NCI-H1436 treated with DMSO at 0.1 percent for 48 hours (cell line): ENCODE measurements at regions not wholly inside any gene's neighbourhood (a gene's known extent, or its start where the extent isn't known, plus 50 kb on each side); places are given as distances from the start of the nearest gene placed in this dataset.

Source experiments
- DNase-seq: peaks from one replicate; lab custom pipeline; 2025; lab: John Stamatoyannopoulos, UW

- no peak for DNase-seq
Measured at GRCh38 chr10:123557366-123558108, 108.6 kb upstream of the GPR26 start.

GRCh38 chr10:123558651-123559050, 107.5 kb upstream of the GPR26 start:
- no peak for DNase-seq

DNA sequence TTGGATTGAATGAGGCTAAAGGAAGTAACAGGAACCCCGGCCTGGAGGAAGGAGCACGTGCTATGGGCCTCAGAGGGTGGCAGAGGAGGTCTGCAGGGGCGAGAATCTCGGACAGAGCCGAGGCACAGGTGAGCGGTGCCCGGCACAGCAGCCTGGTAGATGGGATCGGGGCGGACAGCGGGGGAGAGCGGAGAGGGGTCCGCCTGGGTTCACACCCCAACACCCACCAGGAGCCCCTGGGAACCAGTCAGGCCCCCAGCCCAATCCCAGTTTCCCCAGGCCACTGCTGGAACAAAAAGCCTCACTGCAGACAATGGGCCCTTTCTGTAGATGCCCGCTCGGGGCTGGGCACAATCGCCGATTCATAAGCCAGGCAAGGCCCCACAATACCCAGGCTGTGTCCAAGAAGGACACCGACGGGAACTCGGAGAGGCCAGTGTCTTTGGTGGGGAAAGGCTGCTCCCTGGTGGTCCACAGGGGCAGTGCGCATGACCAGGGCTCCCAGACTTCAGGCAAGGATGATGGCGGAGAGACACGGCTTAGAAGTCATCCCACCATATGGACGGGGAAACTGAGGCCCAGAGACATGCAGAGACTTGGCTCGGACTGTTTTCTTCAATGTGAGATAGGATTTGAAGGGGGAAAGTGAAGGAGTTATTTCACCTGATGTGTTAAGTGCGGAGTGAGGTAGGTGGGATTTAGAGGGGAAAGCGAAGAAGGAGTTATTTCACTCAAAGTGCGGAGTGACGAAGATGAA, 106.9 kb upstream of the GPR26 start:
- DNase-seq = no peak

GRCh38 chr10:123559823-123560092, 106.4 kb upstream of the GPR26 start:
- DNase-seq = no peak

- no peak for DNase-seq
Measured at GRCh38 chr10:123560301-123561140, 105.6 kb upstream of the GPR26 start.

DNA sequence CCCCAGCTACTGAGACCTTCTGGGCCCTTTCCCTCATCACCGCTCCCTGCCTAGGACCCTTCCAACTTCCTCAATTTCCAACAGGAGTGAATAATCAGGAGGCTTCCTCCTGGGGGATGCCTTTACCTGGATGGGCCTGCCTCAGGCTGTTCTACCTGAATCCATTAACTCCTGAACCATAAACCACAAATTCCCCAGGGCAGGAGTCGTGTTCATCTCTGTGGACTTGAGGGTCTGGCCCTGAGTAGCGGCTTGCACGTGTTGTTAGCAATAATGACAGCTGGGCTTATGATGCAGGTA, 105.1 kb upstream of the GPR26 start:
- DNase-seq = no peak

GRCh38 chr10:123562387-123562786, 103.8 kb upstream of the GPR26 start:
- DNase-seq = no peak

GRCh38 chr10:123562811-123563580, 103.2 kb upstream of the GPR26 start:
- DNase-seq = no peak

- no peak for DNase-seq
Measured at GRCh38 chr10:123563581-123563855, 102.6 kb upstream of the GPR26 start.

DNA sequence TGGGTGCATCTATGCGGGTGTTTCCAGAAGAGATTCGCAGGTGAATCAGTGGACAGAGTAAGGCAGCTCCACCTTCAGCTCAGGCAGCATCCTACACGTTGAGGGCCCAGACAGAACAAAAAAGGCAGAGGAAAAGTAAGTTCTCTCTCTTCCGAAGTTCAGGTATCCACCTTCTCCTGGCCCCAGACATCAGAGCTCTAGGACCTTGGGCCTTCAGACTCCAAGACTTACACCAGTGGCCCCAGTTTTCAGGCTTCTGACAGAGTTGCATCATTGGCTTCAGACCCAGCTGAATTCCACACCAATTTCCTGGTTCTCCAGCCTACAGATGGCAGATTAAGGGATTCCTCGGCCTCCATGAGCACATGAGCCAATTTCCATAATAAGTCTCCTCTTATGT, 102.2 kb upstream of the GPR26 start:
- DNase-seq = no peak

- no peak for DNase-seq
Measured at GRCh38 chr10:123564631-123565030, 101.5 kb upstream of the GPR26 start.

DNA sequence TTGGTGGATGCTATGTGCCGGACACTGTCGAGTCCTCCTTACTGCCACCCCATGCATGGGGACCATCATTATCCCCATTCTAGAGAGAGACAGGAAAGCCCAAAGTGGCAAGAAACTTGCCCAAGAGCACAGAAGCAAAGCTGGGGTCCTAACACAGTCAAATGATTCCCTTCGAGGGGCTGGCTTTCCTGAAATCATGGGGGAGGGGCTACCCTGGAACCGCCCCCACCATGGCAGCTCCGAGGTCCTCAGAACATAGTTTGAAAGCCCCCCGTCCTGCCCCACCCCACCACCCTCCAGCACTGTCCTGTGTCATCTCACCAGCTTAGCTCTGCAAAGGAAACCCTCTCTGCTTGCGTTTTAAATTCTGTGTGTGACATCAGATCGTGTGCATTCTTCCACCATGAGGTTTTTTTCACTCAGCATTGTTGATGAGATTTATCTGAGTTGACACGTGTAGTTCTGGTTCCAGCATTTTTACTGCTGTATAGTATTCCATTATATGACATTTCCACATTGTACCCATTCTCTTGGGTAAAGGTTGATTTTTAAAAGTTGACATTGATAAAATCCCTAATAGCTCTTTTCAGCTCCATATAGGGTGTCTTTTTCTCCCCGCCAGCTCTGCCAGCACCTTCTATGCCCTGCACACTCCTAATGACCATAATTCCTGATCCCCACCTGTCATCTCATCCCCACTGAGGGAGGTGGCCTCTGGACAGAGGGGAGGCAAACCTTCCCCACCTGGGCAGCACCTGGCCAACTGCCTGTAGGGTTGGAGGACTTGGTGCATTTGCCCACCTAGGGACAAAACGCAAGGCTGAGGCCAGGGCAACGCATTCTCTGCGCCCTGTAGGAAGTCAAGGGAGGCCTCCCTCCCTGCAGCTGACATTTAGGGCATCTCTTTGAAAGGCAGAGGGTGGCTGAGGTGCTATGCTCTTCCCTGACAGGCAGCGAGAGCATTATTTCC, 100.2 kb upstream of the GPR26 start:
- DNase-seq = no peak

DNA sequence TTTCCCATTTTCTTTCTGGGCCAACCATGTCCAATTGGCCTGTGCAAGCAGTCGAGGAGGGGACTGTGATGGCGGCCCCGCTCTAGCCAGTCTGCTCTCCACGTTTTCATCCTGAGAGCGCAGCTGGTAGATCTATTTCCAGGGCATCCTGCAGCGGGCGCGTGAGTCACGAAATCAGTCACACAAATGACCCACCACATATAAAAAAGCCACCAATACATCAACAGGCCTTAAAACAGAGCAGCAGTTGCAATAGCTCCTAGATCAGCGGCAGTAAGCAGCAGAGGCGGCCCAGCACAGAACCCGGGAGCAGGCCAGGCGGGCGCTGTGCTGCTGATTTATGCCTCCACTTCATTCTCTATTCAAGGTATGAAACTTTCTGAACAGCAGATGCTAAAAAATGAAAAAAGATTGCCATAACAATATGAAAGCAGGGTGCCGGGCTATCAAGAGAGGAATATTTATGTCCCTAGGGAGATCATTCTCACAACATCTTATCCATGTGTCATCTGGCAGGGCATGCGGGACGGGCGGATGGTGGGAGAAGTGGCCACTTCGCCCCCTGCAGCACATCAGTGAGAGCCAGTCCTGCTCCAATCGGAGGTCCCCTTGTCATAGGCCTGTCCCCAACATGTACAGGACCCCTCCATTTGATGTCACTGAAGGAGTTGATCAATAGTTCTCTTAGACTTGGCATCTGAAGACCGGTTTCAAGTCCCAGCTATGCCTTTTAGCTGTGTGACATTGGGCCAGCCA, 98.0 kb upstream of the GPR26 start:
- no peak for DNase-seq

GRCh38 chr10:123568751-123569150, 97.4 kb upstream of the GPR26 start:
- no peak for DNase-seq

- DNase-seq = no peak
Measured at GRCh38 chr10:123569436-123570035, 96.6 kb upstream of the GPR26 start.

- no peak for DNase-seq
Measured at GRCh38 chr10:123570051-123570897, 95.9 kb upstream of the GPR26 start.

DNA sequence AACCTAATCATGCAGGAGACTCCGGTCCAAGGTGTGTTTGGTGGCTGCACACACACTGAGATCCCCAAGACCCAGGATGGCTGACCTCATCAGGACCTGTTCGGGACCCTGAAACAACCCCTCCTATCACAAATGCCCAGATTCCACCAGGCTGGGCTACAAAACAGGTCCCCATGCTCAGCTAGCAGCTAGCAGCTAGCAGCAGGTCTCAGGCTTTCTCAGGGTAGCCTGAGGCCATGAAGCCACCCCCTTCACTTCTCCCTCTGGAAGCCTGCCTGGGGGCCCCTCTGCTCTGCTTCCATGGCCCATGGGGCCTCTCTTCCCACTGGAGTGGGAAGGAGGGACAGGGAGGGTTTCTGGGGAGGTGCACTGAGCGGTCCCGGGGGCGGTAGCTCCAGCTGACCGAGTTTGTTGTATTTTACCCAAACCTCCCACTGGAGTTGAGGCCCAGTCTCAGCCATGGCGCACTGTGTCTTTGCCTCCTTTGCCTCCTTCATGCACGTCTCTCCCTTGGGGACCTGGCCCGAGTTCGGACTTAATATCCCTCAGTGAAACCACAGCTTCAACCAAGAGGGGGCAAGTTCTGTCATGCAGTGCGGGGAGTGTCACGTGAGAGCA, 95.1 kb upstream of the GPR26 start:
- DNase-seq = no peak

- DNase-seq = no peak
Measured at GRCh38 chr10:123571978-123572377, 94.2 kb upstream of the GPR26 start.
